GM18867 (cell line): ENCODE measurements at regions not wholly inside any gene's neighbourhood (a gene's known extent, or its start where the extent isn't known, plus 50 kb on each side); places are given as distances from the start of the nearest gene placed in this dataset.

ENCODE experiments used
- ATAC-seq: cut with Tn5 transposase; IDR thresholded peaks from one replicate; pipeline ENCODE4 v1.9.1; 2021; ENCODE audit warnings: mild to moderate bottlenecking, moderate library complexity; ENCODE audit not compliant: unreplicated experiment

GRCh38 chr2:57893347-57893746, 153.3 kb upstream of the VRK2 start:
- ATAC-seq = no peak

- no peak for ATAC-seq
Measured at GRCh38 chr2:57893786-57894185, 152.8 kb upstream of the VRK2 start.

GRCh38 chr2:57894381-57894780, 152.2 kb upstream of the VRK2 start:
- ATAC-seq = no peak

GRCh38 chr2:57897920-57898319, 148.7 kb upstream of the VRK2 start:
- no peak for ATAC-seq

GRCh38 chr2:57899898-57900297, 146.7 kb upstream of the VRK2 start:
- ATAC-seq = no peak

GRCh38 chr2:57902578-57902977, 144.0 kb upstream of the VRK2 start:
- no peak for ATAC-seq

- ATAC-seq = peak; percentile 74
Measured at GRCh38 chr2:57906152-57906732, 140.4 kb upstream of the VRK2 start.

- no peak for ATAC-seq
Measured at GRCh38 chr2:57907411-57907810, 139.2 kb upstream of the VRK2 start.

- peak; percentile 84 for ATAC-seq
Measured at GRCh38 chr2:57908736-57909161, 137.9 kb upstream of the VRK2 start.

GRCh38 chr2:57918126-57918525, 128.5 kb upstream of the VRK2 start:
- ATAC-seq = no peak

- peak; percentile 61 for ATAC-seq
Measured at GRCh38 chr2:57920342-57920939, 126.2 kb upstream of the VRK2 start.

- ATAC-seq = no peak
Measured at GRCh38 chr2:57934659-57935058, 111.9 kb upstream of the VRK2 start.

- no peak for ATAC-seq
Measured at GRCh38 chr2:57936216-57936615, 110.4 kb upstream of the VRK2 start.

- no peak for ATAC-seq
Measured at GRCh38 chr2:57937456-57937855, 109.2 kb upstream of the VRK2 start.

- no peak for ATAC-seq
Measured at GRCh38 chr2:57941816-57942215, 104.8 kb upstream of the VRK2 start.

GRCh38 chr2:57943315-57943714, 103.3 kb upstream of the VRK2 start:
- no peak for ATAC-seq

GRCh38 chr2:57947398-57947797, 99.2 kb upstream of the VRK2 start:
- no peak for ATAC-seq

- ATAC-seq = no peak
Measured at GRCh38 chr2:57954020-57954419, 92.6 kb upstream of the VRK2 start.

- ATAC-seq = no peak
Measured at GRCh38 chr2:57957238-57957637, 89.4 kb upstream of the VRK2 start.

- no peak for ATAC-seq
Measured at GRCh38 chr2:57959390-57959789, 87.2 kb upstream of the VRK2 start.

GRCh38 chr2:57962861-57963260, 83.7 kb upstream of the VRK2 start:
- ATAC-seq = no peak

GRCh38 chr2:57965219-57965618, 81.4 kb upstream of the VRK2 start:
- no peak for ATAC-seq

- no peak for ATAC-seq
Measured at GRCh38 chr2:57965961-57966360, 80.6 kb upstream of the VRK2 start.
